ENCODE measurements at regions not wholly inside any gene's neighbourhood (a gene's known extent, or its start where the extent isn't known, plus 50 kb on each side); places are given as distances from the start of the nearest gene placed in this dataset.

- H3K9me2 ChIP-seq (replicated peaks; ENCODE audit: insufficient read depth): no peaks in the 10 kb centered on the region
- H3K27ac ChIP-seq: no peak overlapping the region
- TF ChIP-seq EZH2phosphoT487 (IDR thresholded peaks at IDR 0.05; ENCODE audit: low read depth, severe bottlenecking, unreplicated experiment): no peak
- no peak for DNase-seq (ENCODE audit: low spot score)
- H3K79me2 ChIP-seq: no peaks in the 10 kb centered on the region
- 88% methylated on average over 1 of the region's 1 CpG for WGBS (ENCODE audit: low lambda C conversion rate, missing lambda C conversion rate)
- H3K4me3 ChIP-seq: no peak overlapping the region
- H2AFZ ChIP-seq: no peak overlapping the region
- no peaks in the 10 kb centered on the region for H3K36me3 ChIP-seq (replicated peaks; ENCODE audit: insufficient read depth, low read depth)
- H4K20me1 ChIP-seq (ENCODE audit: insufficient read depth, poor library complexity, severe bottlenecking): no peaks in the 10 kb centered on the region
- H3K27me3 ChIP-seq: no peaks in the 10 kb centered on the region
- H3K4me2 ChIP-seq: no peak overlapping the region
- no peaks in the 10 kb centered on the region for H3K4me1 ChIP-seq (ENCODE audit: insufficient read depth)
- H3K9me3 ChIP-seq (ENCODE audit: low read depth): no peaks in the 10 kb centered on the region
Observed at GRCh38 chr3:104297617-104298016, 1069.1 kb upstream of the ALCAM start.

GRCh38 chr3:104298662-104299061 is 1068.0 kb upstream of the ALCAM start:
- no peaks in the 10 kb centered on the region for H3K9me3 ChIP-seq (ENCODE audit: low read depth)
- H3K9me2 ChIP-seq (replicated peaks; ENCODE audit: insufficient read depth): no peaks in the 10 kb centered on the region
- H3K27ac ChIP-seq: no peak overlapping the region
- DNase-seq (ENCODE audit: low spot score): no peak
- no peaks in the 10 kb centered on the region for H3K27me3 ChIP-seq
- H2AFZ ChIP-seq: no peak overlapping the region
- no peaks in the 10 kb centered on the region for H3K36me3 ChIP-seq (replicated peaks; ENCODE audit: insufficient read depth, low read depth)
- H4K20me1 ChIP-seq (ENCODE audit: insufficient read depth, poor library complexity, severe bottlenecking): no peaks in the 10 kb centered on the region
- H3K4me1 ChIP-seq (ENCODE audit: insufficient read depth): no peaks in the 10 kb centered on the region
- no peak overlapping the region for H3K4me2 ChIP-seq
- H3K79me2 ChIP-seq: no peaks in the 10 kb centered on the region
- WGBS (ENCODE audit: low lambda C conversion rate, missing lambda C conversion rate): 21% methylated on average over 2 of the region's 2 CpGs
- H3K4me3 ChIP-seq: no peak overlapping the region
- TF ChIP-seq EZH2phosphoT487 (IDR thresholded peaks at IDR 0.05; ENCODE audit: low read depth, severe bottlenecking, unreplicated experiment) (no peak), CTCF (IDR thresholded peaks at IDR 0.05; ENCODE audit: poor library complexity) (no peak), EZH2 (IDR thresholded peaks at IDR 0.05; ENCODE audit: borderline replicate concordance) (no peak)

DNA sequence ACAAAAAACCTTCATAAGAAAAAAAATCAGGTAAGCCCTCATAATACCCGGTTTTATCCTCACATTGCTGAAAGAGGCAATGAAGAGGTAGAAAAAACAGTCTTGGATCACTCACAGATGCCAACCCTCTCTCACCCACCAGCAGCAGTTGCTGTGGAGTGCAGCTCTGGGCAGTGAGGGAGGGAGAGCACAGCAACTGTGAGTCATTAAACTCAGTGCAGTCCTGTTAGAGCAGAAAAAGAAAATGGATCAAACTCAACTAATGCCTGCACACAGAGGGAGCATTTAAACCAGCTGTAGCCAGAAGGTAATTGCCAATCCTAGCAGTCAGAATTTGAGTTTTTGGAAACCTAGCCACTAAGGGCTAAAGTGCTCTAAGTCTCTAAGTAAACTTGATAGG is 1050.6 kb upstream of the ALCAM start:
- H2AFZ ChIP-seq: no peak overlapping the region
- no peak for DNase-seq (ENCODE audit: low spot score)
- WGBS (ENCODE audit: low lambda C conversion rate, missing lambda C conversion rate): 74% methylated on average over 1 of the region's 1 CpG
- H4K20me1 ChIP-seq (ENCODE audit: insufficient read depth, poor library complexity, severe bottlenecking): no peaks in the 10 kb centered on the region
- H3K9me2 ChIP-seq (replicated peaks; ENCODE audit: insufficient read depth): no peaks in the 10 kb centered on the region
- no peak overlapping the region for H3K4me2 ChIP-seq
- H3K27me3 ChIP-seq: no peaks in the 10 kb centered on the region
- H3K36me3 ChIP-seq (replicated peaks; ENCODE audit: insufficient read depth, low read depth): no peaks in the 10 kb centered on the region
- no peak overlapping the region for H3K4me3 ChIP-seq
- no peak for TF ChIP-seq EZH2phosphoT487 (IDR thresholded peaks at IDR 0.05; ENCODE audit: low read depth, severe bottlenecking, unreplicated experiment)
- no peak for TF ChIP-seq EZH2 (IDR thresholded peaks at IDR 0.05; ENCODE audit: borderline replicate concordance)
- TF ChIP-seq CTCF (IDR thresholded peaks at IDR 0.05; ENCODE audit: poor library complexity): no peak
- H3K4me1 ChIP-seq (ENCODE audit: insufficient read depth): no peaks in the 10 kb centered on the region
- H3K27ac ChIP-seq: no peak overlapping the region
- H3K79me2 ChIP-seq: no peaks in the 10 kb centered on the region
- no peaks in the 10 kb centered on the region for H3K9me3 ChIP-seq (ENCODE audit: low read depth)

GRCh38 chr3:104323226-104323625 is 1043.5 kb upstream of the ALCAM start:
- no peak overlapping the region for H3K4me3 ChIP-seq
- WGBS (ENCODE audit: low lambda C conversion rate, missing lambda C conversion rate): 71% methylated on average over 2 of the region's 2 CpGs
- no peaks in the 10 kb centered on the region for H3K27me3 ChIP-seq
- no peak for TF ChIP-seq EZH2 (IDR thresholded peaks at IDR 0.05; ENCODE audit: borderline replicate concordance)
- TF ChIP-seq CTCF (IDR thresholded peaks at IDR 0.05; ENCODE audit: poor library complexity): no peak
- no peak for TF ChIP-seq EZH2phosphoT487 (IDR thresholded peaks at IDR 0.05; ENCODE audit: low read depth, severe bottlenecking, unreplicated experiment)
- H3K27ac ChIP-seq: no peak overlapping the region
- no peaks in the 10 kb centered on the region for H3K9me2 ChIP-seq (replicated peaks; ENCODE audit: insufficient read depth)
- no peak overlapping the region for H3K4me2 ChIP-seq
- H3K4me1 ChIP-seq (ENCODE audit: insufficient read depth): no peaks in the 10 kb centered on the region
- no peaks in the 10 kb centered on the region for H4K20me1 ChIP-seq (ENCODE audit: insufficient read depth, poor library complexity, severe bottlenecking)
- H3K79me2 ChIP-seq: no peaks in the 10 kb centered on the region
- no peak overlapping the region for H2AFZ ChIP-seq
- no peaks in the 10 kb centered on the region for H3K36me3 ChIP-seq (replicated peaks; ENCODE audit: insufficient read depth, low read depth)
- no peak for DNase-seq (ENCODE audit: low spot score)
- no peaks in the 10 kb centered on the region for H3K9me3 ChIP-seq (ENCODE audit: low read depth)
